ENCODE measurements at regions not wholly inside any gene's neighbourhood (a gene's known extent, or its start where the extent isn't known, plus 50 kb on each side); places are given as distances from the start of the nearest gene placed in this dataset.

DNA sequence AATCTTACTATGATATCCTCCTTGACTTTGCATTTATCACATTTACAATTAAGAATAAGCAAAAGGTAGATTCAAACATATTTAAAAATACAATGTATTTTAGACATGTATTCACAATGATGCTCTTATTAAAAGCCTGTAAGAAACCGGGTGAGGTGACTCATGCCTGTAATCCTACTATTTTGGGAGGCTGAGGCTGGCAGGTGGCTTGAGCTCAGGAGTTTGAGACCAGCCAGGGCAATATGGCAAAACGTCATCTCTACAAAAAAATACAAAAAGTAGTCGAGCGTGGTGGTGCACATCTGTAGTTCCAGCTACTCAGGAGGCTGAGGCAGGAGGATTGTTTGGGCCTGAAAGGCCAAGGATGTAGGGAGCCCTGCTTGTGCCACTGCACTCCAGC, 618.4 kb downstream of the CDH18 start:
- no peak for TF ChIP-seq PATZ1 (CRISPR knock-in tag; IDR thresholded peaks at IDR 0.05; ENCODE audit: borderline replicate concordance)
- no peak for TF ChIP-seq TCF4 (CRISPR knock-in tag; IDR thresholded peaks at IDR 0.05; ENCODE audit: borderline replicate concordance)
- TF ChIP-seq GLIS3 (CRISPR knock-in tag; IDR thresholded peaks at IDR 0.05): no peak
- TF ChIP-seq TOX (CRISPR knock-in tag; IDR thresholded peaks at IDR 0.05; ENCODE audit: borderline replicate concordance): no peak
- no peak for TF ChIP-seq PPARA (CRISPR knock-in tag; IDR thresholded peaks at IDR 0.05; ENCODE audit: borderline replicate concordance)
- no peak for TF ChIP-seq ARNTL (CRISPR knock-in tag; IDR thresholded peaks at IDR 0.05; ENCODE audit: borderline replicate concordance, low read depth)
- TF ChIP-seq ZFP3 (CRISPR knock-in tag; IDR thresholded peaks at IDR 0.05): no peak
- TF ChIP-seq CSDC2 (CRISPR knock-in tag; IDR thresholded peaks at IDR 0.05): no peak
- TF ChIP-seq CREB5 (CRISPR knock-in tag; IDR thresholded peaks at IDR 0.05; ENCODE audit: low read depth): no peak
- TF ChIP-seq RARB (CRISPR knock-in tag; IDR thresholded peaks at IDR 0.05): no peak
